GM19452 (cell line): ENCODE measurements at regions not wholly inside any gene's neighbourhood (a gene's known extent, or its start where the extent isn't known, plus 50 kb on each side); places are given as distances from the start of the nearest gene placed in this dataset.
"Not testable (repeated sequence)": the region's sequence is repeated elsewhere in the genome, so short reads cannot be mapped to it uniquely, and the experiment has no call there.

Experiments
- ATAC-seq: cut with Tn5 transposase; IDR thresholded peaks from one replicate; pipeline ENCODE4 v1.9.1; 2021; ENCODE audit not compliant: unreplicated experiment

GRCh38 chr13:44784708-44785080 is 204.6 kb downstream of the NUFIP1 start:
- ATAC-seq, result no peak

DNA sequence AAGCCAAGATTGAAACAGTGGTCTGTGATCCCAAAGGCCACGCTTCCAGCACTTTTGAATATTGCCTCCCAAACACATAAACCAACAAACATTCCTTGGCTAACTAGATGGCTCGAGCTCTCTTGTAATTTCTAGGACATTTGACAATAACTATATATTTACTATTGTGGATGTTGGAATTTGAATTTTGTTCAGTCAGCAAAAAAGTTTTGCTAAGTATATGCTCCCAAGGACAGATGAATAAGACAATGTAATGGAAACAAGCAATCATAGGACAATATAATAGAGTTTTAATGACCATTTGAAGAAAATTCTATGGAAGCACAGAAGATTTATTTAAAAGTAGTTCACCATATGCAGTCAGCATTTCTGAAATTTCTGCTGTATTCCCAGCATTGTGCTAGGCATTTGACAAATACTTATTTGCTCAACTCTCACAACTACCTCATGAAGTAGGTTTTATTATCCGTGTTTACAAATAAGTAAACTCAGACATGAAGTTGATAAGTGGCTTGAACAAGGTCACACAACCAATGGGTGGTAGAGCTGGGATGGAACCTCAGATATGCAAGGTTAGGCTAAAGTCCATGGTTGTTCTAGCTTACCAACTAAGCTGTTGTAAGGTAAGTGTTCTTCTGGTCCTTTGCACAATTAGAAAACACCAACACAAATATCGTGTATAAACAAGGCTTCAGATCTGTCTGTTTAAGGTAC is 205.1 kb downstream of the NUFIP1 start:
- ATAC-seq, result no peak

GRCh38 chr13:44780591-44781280 is 204.6 kb upstream of the TSC22D1 start:
- ATAC-seq, result no peak

DNA sequence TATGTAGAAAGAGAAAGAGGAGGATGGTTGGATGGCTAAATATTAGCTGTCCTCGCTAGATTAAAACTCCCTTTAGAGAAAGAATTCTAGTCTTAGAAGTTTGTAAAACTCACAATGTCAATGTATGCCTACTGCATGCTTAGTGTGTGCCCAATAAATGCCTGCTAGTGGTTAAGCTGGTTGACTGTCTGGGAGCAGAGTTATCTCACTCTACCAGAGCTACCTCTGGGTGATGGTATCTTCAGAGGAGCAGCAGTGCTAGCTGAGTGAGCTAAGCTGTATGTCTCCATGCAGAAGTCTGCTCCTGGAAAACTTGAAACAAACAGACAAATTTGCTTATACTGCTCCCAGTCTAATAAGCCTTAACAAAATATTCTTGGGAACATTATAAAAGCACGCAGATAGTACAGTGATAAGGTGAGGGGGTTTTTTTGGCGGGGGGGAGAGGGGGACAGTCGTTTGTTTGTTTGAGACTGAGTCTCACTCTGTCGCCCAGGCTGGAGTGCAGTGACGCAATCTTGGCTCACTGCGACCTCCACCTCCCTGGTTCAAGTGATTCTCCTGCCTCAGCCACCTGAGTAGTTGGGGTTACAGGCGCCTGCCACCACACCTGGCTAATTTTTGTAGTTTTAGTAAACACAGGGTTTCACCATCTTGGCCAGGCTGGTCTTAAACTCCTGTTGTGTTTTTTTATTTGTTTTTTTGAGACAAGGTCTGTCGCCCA is 202.8 kb upstream of the TSC22D1 start:
- ATAC-seq, result no peak

GRCh38 chr13:44775290-44775689 is 199.2 kb upstream of the TSC22D1 start:
- not testable (repeated sequence) for ATAC-seq

GRCh38 chr13:44770951-44771350 is 194.8 kb upstream of the TSC22D1 start:
- ATAC-seq, result no peak

DNA sequence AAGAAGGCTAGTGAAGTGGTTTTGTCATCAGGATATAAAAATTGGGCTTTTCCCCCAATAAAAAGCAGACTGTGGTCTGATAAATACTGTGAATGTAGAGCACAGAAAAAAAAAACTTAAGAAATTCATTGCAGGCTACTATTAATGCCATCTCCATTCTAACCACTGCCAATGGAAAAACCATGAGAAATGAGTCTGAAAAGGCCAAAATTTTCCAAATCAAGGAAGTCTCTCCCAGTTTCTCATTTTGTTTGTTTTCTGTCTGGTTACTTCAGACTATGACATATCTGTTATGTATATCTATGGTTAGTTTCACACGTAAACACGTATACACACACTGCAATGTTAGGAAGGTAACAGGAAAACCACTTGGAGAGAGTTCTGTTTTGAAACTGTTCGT is 193.6 kb upstream of the TSC22D1 start:
- no peak for ATAC-seq

DNA sequence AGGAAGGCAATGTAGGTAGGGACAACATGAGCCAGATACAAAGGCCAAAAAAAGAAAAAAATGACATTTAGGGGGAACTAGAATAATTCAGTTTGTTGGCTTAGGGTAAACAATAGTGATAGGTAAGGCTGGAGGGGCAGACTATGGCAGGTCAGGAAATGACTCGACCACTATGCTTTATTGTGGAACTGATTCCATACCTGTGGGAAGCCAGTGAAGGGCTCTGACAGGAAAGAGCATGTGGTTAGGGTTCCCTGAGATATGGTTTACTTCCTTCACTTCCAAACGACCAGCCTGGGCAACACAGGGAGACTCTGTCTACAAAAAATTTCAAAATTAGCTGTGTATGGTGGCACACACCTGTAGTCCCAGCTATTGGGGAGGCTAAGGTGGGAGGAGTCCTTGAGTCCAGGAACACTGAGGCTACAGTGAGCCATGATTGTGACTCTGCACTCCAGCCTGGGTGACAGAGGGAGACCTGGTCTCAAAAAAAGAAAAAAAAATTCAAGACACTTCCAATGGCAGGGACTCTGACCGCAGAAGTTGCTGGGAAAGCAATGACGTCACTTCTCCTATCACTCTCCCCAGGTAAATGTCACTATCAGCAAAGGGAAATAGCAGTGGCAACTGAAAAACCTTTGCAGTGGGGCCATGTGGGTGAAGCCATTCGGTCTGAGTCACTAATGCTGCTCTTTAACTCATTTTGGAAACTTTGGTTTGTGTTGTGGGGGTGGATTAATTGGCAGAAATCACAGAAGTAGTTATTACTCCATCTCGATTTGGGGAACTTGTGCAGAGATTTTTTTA is 192.8 kb upstream of the TSC22D1 start:
- ATAC-seq, result no peak

DNA sequence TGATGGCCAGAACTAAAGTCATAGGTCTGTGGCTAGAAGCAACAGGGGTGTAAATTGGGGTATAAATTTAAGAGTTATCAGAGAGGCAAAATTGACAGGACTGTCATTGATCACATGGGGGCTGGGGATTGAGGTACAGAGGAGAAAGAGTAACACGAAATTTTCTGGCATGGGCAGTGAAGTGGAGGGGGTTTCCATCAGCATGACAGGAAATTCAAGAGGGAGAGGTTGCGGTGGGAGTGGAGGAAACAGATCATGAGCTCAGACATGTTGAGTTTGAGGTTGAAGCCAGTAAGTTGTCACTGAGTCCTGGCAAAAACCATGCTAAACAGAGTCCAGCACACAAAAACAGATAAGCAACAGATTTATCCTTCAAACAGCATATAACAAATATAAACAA is 192.1 kb upstream of the TSC22D1 start:
- no peak for ATAC-seq

DNA sequence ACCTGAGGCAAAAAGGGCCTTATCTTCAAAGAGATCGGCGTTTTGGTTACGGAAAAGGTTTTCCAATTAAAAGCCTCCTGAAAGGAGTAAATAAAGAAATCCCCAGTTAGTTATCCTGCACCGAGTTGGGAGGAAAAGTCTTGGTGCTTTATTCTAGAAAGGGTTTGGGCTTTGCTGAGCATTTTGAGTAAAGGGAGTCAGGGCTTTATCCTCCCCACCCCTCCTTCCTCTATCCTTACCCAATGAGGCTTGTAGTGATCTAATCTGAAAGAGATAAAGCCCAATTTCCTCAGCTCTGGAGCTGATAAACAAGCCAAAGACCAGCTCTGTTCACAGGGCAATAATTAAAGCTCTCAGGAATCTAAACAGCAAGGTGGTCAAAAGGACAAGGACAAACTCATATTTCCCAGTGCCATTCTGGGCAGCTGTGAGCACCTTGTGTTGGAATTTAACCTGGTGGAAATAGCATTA is 188.9 kb upstream of the TSC22D1 start:
- no peak for ATAC-seq

DNA sequence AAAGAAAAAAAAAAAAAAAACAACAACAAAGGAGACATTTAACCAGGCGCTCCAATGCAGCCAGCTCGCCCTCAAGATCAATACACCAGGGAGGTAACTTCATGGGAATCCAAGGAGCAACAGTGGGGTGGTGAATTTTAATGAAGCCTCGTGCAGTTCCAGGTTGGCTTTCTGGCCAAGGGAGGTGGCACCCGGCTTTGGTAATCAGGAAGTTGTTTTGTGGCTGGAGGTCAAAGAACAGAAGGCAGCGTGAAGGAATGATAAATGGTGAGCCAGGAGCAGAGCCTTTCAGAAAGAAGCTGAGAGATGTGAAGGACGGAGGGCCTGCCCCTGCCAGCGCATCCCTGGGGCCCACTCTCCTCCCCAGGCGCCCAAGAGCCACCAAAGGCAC is 188.2 kb upstream of the TSC22D1 start:
- no peak for ATAC-seq

GRCh38 chr13:44763615-44764301 is 187.6 kb upstream of the TSC22D1 start:
- no peak for ATAC-seq

DNA sequence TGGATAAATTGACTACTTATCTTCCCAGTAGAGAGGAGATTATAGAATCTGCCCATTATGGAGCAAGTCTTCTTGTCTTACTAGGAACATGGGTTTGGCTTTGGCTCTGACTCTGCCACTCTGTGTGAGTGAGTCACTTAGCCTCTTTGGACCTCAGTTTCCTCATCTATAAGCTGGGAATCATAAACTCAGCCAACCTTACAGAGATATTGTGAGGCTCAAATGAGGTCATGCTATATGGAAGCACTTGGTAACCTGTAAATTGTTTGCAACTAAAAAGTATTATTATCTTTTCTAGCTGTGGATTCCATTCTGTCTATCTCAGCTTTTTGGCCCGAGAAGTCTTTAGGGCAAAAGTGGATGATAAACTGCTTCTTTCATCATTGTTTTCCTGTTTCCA is 186.8 kb upstream of the TSC22D1 start:
- ATAC-seq, result no peak

- ATAC-seq, result no peak
Observed at GRCh38 chr13:44760434-44760833, 184.3 kb upstream of the TSC22D1 start.

- no peak for ATAC-seq
Observed at GRCh38 chr13:44759384-44760360, 183.5 kb upstream of the TSC22D1 start.

DNA sequence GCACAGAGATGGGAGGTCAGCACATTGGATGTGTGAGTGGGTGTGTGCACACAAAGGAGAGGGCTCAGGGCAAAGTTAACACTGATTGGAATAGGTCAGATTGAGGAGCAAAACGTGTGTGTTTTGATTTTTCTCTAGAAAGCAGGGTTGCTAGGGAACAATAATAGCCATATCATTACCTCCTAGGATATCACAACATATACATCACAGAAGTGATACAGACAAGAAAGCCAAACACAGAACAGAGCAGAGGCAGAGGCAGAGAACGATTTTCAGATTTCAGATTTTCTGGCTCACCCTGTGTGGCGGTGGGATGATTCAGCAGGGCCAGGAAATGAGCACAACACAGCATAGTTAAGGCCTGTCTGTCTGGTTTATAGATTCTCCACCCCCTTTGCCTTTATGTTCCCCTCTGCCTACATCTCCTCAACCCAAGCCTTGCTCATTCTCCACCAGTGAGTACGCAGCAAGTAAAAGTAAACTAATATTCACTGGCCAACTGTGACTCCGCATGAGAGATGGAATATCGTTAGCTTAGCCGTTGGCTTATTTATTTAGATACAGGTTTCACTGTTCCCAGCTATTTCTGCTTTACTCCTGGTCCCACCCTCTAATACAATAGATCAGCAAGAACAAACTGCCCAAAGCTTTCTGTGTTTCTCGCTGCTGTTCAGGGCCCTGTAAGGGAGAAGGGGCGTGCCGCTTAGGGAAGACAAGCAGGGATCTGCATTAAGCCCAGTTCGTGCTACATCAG is 182.7 kb upstream of the TSC22D1 start:
- ATAC-seq, result no peak

DNA sequence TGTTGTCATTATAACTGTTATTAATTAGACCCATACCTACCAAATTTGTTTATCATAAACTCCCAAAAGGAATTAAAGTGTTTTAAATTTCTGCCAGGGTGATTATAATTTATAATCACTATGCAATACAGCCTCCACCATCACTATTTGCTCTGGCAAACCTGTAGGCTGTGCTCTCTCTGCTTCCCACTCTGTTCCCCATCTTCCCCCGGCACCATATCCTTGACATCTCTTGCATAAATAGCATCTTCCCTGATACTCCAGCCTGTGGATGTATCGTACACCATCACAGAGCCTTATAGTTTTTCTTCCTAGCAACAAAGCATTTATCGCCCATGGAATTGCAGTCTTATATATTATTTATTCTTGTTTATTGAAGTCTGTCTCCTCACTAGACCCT is 181.5 kb upstream of the TSC22D1 start:
- no peak for ATAC-seq

DNA sequence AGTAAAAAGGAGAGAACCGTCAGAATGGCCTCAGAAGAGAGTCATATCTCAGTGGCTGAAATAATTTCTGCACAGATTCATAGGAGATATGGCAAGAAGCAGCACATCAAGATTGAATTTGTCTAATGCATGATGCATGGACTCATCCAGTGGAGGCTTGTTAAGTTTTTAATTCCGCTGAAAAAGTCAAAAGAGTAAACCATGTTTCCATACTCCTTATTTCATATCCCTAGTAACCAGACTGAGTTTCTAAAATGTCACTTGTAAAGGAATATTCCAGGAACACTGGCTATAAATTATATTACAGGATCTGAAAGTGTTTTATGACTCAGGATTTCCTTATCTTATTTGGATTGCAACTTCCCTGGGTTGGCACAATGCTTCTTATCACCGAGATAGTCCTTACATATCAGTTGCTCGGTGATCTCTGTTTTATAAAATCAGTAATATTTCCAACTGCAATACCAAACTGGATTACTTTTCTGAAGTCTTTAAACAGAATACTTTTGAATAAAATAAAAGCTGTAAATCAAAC is 180.2 kb upstream of the TSC22D1 start:
- ATAC-seq, result no peak
